CD14-positive monocyte (primary cell): ENCODE measurements at regions not wholly inside any gene's neighbourhood (a gene's known extent, or its start where the extent isn't known, plus 50 kb on each side); places are given as distances from the start of the nearest gene placed in this dataset.

Source experiments
- DNase-seq, 3 donors: peaks; one replicate each; pipeline ENCODE4 v3.0.0-alpha.2; 2011 to 2022
- H2AFZ ChIP-seq: 2 replicates; pipeline ENCODE4 v1.6.0; 2012; ENCODE audit warnings: mild to moderate bottlenecking, low read depth, low read length, inconsistent platforms; ENCODE audit not compliant: insufficient read depth, poor library complexity, severe bottlenecking
- H3K27ac ChIP-seq, 2 donors: 1 replicate in 1 of 2; 2 replicates in 1 of 2; pipeline ENCODE4 v1.5.1; 2012 to 2013; ENCODE audit warnings: low read length in 2 of 2, control low read depth in 1 of 2, inconsistent platforms in 1 of 2, low read depth in 1 of 2, mild to moderate bottlenecking in 1 of 2
- H3K27me3 ChIP-seq, 2 donors: one replicate each; pipeline versions ENCODE4 v1.6.0 to v1.6.1; 2011 to 2013; ENCODE audit warnings: low read length in 2 of 2; ENCODE audit not compliant: control insufficient read depth in 2 of 2, insufficient read depth in 2 of 2
- H3K36me3 ChIP-seq, 2 donors: replicated peaks in 1 of 2; 1 replicate in 1 of 2; 2 replicates in 1 of 2; pipeline versions ENCODE4 v1.5.1 to v1.6.1; 2012 to 2013; ENCODE audit warnings: low read length in 2 of 2, control low read depth in 1 of 2, inconsistent platforms in 1 of 2, mild to moderate bottlenecking in 1 of 2; ENCODE audit not compliant: insufficient read depth in 2 of 2, control insufficient read depth in 1 of 2
- H3K4me1 ChIP-seq, 2 donors: 1 replicate in 1 of 2; 2 replicates in 1 of 2; pipeline versions ENCODE4 v1.5.1 to v1.6.1; 2012 to 2013; ENCODE audit warnings: low read length in 2 of 2, control low read depth in 1 of 2, inconsistent platforms in 1 of 2, mild to moderate bottlenecking in 1 of 2, moderate library complexity in 1 of 2; ENCODE audit not compliant: insufficient read depth in 2 of 2, control insufficient read depth in 1 of 2
- H3K4me2 ChIP-seq: replicated peaks from 2 replicates; pipeline ENCODE3; 2012; ENCODE audit warnings: low read length, moderate library complexity, mild to moderate bottlenecking; ENCODE audit not compliant: poor library complexity, severe bottlenecking; ENCODE audit errors: extremely low read depth
- H3K4me3 ChIP-seq, 3 experiments: fragments of 200-600 bp in 1 of 3; sonication (generic) in 1 of 3; replicated peaks in 1 of 3; 1 replicate in 2 of 3; 2 replicates in 1 of 3; pipeline ENCODE4 v1.5.1; 2011 to 2013; ENCODE audit warnings: low read length in 3 of 3, mild to moderate bottlenecking in 3 of 3, control low read depth in 2 of 3, low read depth in 2 of 3, inconsistent platforms in 1 of 3, moderate library complexity in 1 of 3
- H3K79me2 ChIP-seq: 2 replicates; pipeline ENCODE4 v1.6.0; 2012; ENCODE audit warnings: mild to moderate bottlenecking, control low read depth, inconsistent platforms, low read length, moderate library complexity; ENCODE audit not compliant: insufficient read depth
- H3K9ac ChIP-seq: 2 replicates; pipeline ENCODE4 v1.6.0; 2017; ENCODE audit warnings: low read length, mild to moderate bottlenecking; ENCODE audit not compliant: insufficient read depth, poor library complexity, severe bottlenecking
- H3K9me3 ChIP-seq, 2 donors: replicated peaks in 1 of 2; 1 replicate in 1 of 2; 2 replicates in 1 of 2; pipeline versions ENCODE4 v1.5.1 to v1.6.1; 2012 to 2013; ENCODE audit warnings: low read length in 2 of 2, control low read depth in 1 of 2; ENCODE audit not compliant: control insufficient read depth in 1 of 2, insufficient read depth in 1 of 2
- H4K20me1 ChIP-seq: 2 replicates; pipeline ENCODE4 v1.6.0; 2012; ENCODE audit warnings: mild to moderate bottlenecking, low read length, control low read depth, moderate library complexity; ENCODE audit not compliant: insufficient read depth
- H3K27ac Mint-ChIP-seq, 7 donors: one replicate each; pipeline ENCODE4 v1.8.0; 2020; ENCODE audit warnings: mild to moderate bottlenecking in 7 of 7, mixed read lengths in 7 of 7, moderate library complexity in 6 of 7, inconsistent platforms in 2 of 7
- H3K27me3 Mint-ChIP-seq, 3 donors: one replicate each; pipeline ENCODE4 v1.8.0; 2021 to 2022; ENCODE audit warnings: low read depth in 3 of 3, mild to moderate bottlenecking in 3 of 3, mixed read lengths in 3 of 3, moderate library complexity in 3 of 3, inconsistent platforms in 1 of 3
- H3K36me3 Mint-ChIP-seq, 2 donors: one replicate each; pipeline ENCODE4 v1.8.0; 2020; ENCODE audit warnings: mixed read lengths in 2 of 2, inconsistent platforms in 1 of 2, mild to moderate bottlenecking in 1 of 2
- H3K4me1 Mint-ChIP-seq: one replicate; pipeline ENCODE4 v1.8.0; 2020; ENCODE audit warnings: mild to moderate bottlenecking, mixed read lengths
- H3K4me3 Mint-ChIP-seq, 2 donors: one replicate each; pipeline ENCODE4 v1.8.0; 2020; ENCODE audit warnings: mild to moderate bottlenecking in 2 of 2, mixed read lengths in 2 of 2, moderate library complexity in 1 of 2
- H3K9me3 Mint-ChIP-seq, 7 donors: one replicate each; pipeline ENCODE4 v1.8.0; 2020 to 2022; ENCODE audit warnings: mixed read lengths in 7 of 7, mild to moderate bottlenecking in 6 of 7, moderate library complexity in 6 of 7, inconsistent platforms in 2 of 7
- WGBS: methylation state at CpG from one replicate; pipeline ENCODE4 v1.1.5; 2013; ENCODE audit warnings: missing lambda C conversion rate; ENCODE audit not compliant: insufficient coverage; 5-methylcytosine and 5-hydroxymethylcytosine counted together
- intact Hi-C, 2 donors: fragments of 100-400 bp; cut with micrococcal nuclease; formaldehyde crosslinking; loops; one replicate each; pipeline versions ENCODE4 v1.15.0 to v1.15.1; 2023
- TF ChIP-seq, protein P1 (sequence below): fragments of 200-600 bp; IDR thresholded peaks from one replicate; pipeline ENCODE4 v1.8.0; 2022; ENCODE audit warnings: antibody characterized with exemption, mild to moderate bottlenecking

DNA sequence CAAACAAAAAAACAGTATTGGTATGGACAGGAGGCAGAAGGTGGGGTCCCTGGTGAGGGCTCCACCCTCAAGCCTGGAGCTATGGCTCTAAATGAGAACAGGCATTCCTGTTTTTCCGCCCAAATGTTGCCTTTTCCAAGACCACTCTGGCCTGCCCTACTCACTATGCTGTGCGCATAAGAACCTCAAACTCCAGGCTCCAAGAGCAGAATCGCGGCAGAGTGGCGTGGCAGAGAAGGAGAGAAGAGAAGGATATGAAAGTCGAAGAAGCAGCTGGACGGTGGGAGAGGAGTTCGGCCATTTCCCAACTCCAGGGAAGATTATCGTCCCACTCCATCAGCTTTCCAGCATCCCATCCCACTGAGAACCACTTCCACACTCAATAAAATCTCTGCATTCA is 207.8 kb downstream of the FAT4 start:
- no peak overlapping the region for H3K4me3 Mint-ChIP-seq
- no peak overlapping the region for H3K4me2 ChIP-seq

DNA sequence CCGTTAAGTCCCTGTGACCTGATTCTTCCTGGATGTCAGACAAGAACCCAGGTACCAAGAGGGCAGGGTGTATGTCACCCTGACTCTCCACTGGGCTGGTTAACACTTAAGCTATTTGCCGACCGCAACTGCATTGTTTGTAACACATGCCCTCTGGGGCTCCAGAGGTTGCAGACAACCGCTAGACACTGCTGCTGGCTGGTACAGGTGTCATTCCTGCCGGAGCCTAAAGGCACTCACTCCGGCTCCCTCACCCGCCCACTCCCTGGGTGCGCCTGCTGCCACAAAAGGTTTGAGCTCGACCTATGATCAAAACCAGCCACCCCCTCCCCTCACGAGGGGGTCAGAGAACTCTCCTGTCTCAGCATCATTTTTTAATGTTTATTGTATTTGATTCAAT is 208.2 kb downstream of the FAT4 start:
- intact Hi-C loops: no loop called here
- H3K4me1 ChIP-seq: no peaks in the 10 kb centered on the region
- no peak for DNase-seq
- no peaks in the 10 kb centered on the region for H3K36me3 ChIP-seq
- 90% methylated on average over 6 of the region's 10 CpGs for WGBS
- H3K27me3 ChIP-seq: no peaks in the 10 kb centered on the region
- H3K9me3 Mint-ChIP-seq: peaks cover 0 to 7% (median 2%) of the 10 kb centered on the region in 7 donors
- no peak overlapping the region for H3K4me3 Mint-ChIP-seq
- no peak overlapping the region for H3K4me2 ChIP-seq
- H3K27ac Mint-ChIP-seq: peak overlapping the region in 1 of 7 donors; percentile 76
- TF ChIP-seq, protein P1, sequence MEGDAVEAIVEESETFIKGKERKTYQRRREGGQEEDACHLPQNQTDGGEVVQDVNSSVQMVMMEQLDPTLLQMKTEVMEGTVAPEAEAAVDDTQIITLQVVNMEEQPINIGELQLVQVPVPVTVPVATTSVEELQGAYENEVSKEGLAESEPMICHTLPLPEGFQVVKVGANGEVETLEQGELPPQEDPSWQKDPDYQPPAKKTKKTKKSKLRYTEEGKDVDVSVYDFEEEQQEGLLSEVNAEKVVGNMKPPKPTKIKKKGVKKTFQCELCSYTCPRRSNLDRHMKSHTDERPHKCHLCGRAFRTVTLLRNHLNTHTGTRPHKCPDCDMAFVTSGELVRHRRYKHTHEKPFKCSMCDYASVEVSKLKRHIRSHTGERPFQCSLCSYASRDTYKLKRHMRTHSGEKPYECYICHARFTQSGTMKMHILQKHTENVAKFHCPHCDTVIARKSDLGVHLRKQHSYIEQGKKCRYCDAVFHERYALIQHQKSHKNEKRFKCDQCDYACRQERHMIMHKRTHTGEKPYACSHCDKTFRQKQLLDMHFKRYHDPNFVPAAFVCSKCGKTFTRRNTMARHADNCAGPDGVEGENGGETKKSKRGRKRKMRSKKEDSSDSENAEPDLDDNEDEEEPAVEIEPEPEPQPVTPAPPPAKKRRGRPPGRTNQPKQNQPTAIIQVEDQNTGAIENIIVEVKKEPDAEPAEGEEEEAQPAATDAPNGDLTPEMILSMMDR: no peak
- H3K27me3 Mint-ChIP-seq: peaks cover 0 to 1% (median 0%) of the 10 kb centered on the region in 3 donors
- H3K36me3 Mint-ChIP-seq: no peaks in the 10 kb centered on the region
- H2AFZ ChIP-seq: no peak overlapping the region
- no peaks in the 10 kb centered on the region for H3K79me2 ChIP-seq
- H3K9me3 ChIP-seq: peaks cover 0 to 6% of the 10 kb centered on the region in 2 donors
- H4K20me1 ChIP-seq: no peaks in the 10 kb centered on the region
- no peak overlapping the region for H3K9ac ChIP-seq
- H3K4me3 ChIP-seq: no peak overlapping the region
- H3K27ac ChIP-seq: no peak overlapping the region
- H3K4me1 Mint-ChIP-seq: no peaks in the 10 kb centered on the region

More for the DNA sequence above, 207.8 kb downstream of the FAT4 start:
- H3K27me3 ChIP-seq: no peaks in the 10 kb centered on the region
- no peak for DNase-seq
- peak overlapping the region in 1 of 7 donors; percentile 76 for H3K27ac Mint-ChIP-seq
- H3K9me3 ChIP-seq: peaks cover 0 to 6% of the 10 kb centered on the region in 2 donors
- no peaks in the 10 kb centered on the region for H3K4me1 Mint-ChIP-seq
- H3K4me3 ChIP-seq: no peak overlapping the region
- no peaks in the 10 kb centered on the region for H3K4me1 ChIP-seq
- H3K27ac ChIP-seq: no peak overlapping the region
- no peaks in the 10 kb centered on the region for H4K20me1 ChIP-seq
- no peaks in the 10 kb centered on the region for H3K36me3 ChIP-seq
- H3K79me2 ChIP-seq: no peaks in the 10 kb centered on the region
- intact Hi-C loops: no loop called here
- no peak overlapping the region for H3K9ac ChIP-seq
- TF ChIP-seq, protein P1: no peak
- peaks cover 0 to 1% (median 0%) of the 10 kb centered on the region in 3 donors for H3K27me3 Mint-ChIP-seq
- WGBS: no CpG with 5 or more reads among the region's 9 CpGs
- H3K9me3 Mint-ChIP-seq: peaks cover 0 to 7% (median 2%) of the 10 kb centered on the region in 7 donors
- H2AFZ ChIP-seq: no peak overlapping the region
- no peaks in the 10 kb centered on the region for H3K36me3 Mint-ChIP-seq
